ENCODE measurements at regions not wholly inside any gene's neighbourhood (a gene's known extent, or its start where the extent isn't known, plus 50 kb on each side); places are given as distances from the start of the nearest gene placed in this dataset.

- Histone ChIP-seq H3K9me2 (ENCODE audit: insufficient read depth) (no peaks in the 10 kb centered on the region; the same call in 1 of the 2 replicates), H3K27ac (ENCODE audit: low read depth, low read length) (no peak overlapping the region), H3K36me3 (ENCODE audit: control insufficient read depth in 1 of 2, insufficient read depth in 2 of 2, low read length in 2 of 2) (no peaks in the 10 kb centered on the region), H3K27me3 (ENCODE audit: insufficient read depth, low read length) (no peaks in the 10 kb centered on the region), H3K4me1 (ENCODE audit: control insufficient read depth in 1 of 2, insufficient read depth in 2 of 2, low read length in 2 of 2) (peaks cover 0 to 8% of the 10 kb centered on the region in 2 experiments; a peak in 2 of 4 replicates), H3K4me2 (ENCODE audit: low read length) (no peak overlapping the region), H4K20me1 (ENCODE audit: insufficient read depth) (no peaks in the 10 kb centered on the region), H3K4me3 (replicated peaks in 1 of 2; ENCODE audit: low read depth in 1 of 2, low read length in 2 of 2) (no peak overlapping the region), H3K9me3 (ENCODE audit: control insufficient read depth in 1 of 2, insufficient read depth in 1 of 2, low read depth in 1 of 2, low read length in 2 of 2) (no peaks in the 10 kb centered on the region), H3K79me2 (ENCODE audit: insufficient read depth, low read length) (no peaks in the 10 kb centered on the region), H3K9ac (ENCODE audit: low read length) (no peak overlapping the region), H2AFZ (ENCODE audit: low read depth, low read length, poor library complexity, severe bottlenecking) (no peak overlapping the region)
- POLR2A ChIA-PET: interaction anchor here (0.6 kb wide), 1 partner anchor 11 kb away, joined by 3 read pairs; no protein-coding TSS in a partner anchor
- intact Hi-C loops (cut with micrococcal nuclease): no loop called here
- CTCF ChIA-PET: no interaction called here
- RAD21 ChIA-PET (ENCODE audit: low non-redundant PET in 1 of 2, low total read pairs in 2 of 2, uncharacterized antibody in 2 of 2, unreplicated experiment in 2 of 2): no interaction called here
- BruUV-seq (replicated peaks): no TSS peak
- TF ChIP-seq SRF (IDR thresholded peaks at IDR 0.05; ENCODE audit: low read depth) (no peak), ELF1 (IDR thresholded peaks at IDR 0.05; ENCODE audit: borderline replicate concordance, low read depth) (no peak), ZNF274 (IDR thresholded peaks at IDR 0.05; ENCODE audit: low read depth, low read length) (no peak), POLR2A (IDR thresholded peaks at IDR 0.05; ENCODE audit: borderline replicate concordance, extremely low read depth, insufficient read depth, insufficient read length) (no peak), REST (IDR thresholded peaks at IDR 0.05; ENCODE audit: low read depth) (no peak), CBX3 (IDR thresholded peaks at IDR 0.05; ENCODE audit: low read depth) (no peak), EGR1 (IDR thresholded peaks at IDR 0.05; ENCODE audit: low read depth) (no peak)
- TF ChIP-seq, protein P1, sequence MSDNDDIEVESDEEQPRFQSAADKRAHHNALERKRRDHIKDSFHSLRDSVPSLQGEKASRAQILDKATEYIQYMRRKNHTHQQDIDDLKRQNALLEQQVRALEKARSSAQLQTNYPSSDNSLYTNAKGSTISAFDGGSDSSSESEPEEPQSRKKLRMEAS (IDR thresholded peaks at IDR 0.05): no peak
- TF ChIP-seq, protein P2, sequence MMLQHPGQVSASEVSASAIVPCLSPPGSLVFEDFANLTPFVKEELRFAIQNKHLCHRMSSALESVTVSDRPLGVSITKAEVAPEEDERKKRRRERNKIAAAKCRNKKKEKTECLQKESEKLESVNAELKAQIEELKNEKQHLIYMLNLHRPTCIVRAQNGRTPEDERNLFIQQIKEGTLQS (IDR thresholded peaks at IDR 0.05): no peak
- TF ChIP-seq, protein P3, sequence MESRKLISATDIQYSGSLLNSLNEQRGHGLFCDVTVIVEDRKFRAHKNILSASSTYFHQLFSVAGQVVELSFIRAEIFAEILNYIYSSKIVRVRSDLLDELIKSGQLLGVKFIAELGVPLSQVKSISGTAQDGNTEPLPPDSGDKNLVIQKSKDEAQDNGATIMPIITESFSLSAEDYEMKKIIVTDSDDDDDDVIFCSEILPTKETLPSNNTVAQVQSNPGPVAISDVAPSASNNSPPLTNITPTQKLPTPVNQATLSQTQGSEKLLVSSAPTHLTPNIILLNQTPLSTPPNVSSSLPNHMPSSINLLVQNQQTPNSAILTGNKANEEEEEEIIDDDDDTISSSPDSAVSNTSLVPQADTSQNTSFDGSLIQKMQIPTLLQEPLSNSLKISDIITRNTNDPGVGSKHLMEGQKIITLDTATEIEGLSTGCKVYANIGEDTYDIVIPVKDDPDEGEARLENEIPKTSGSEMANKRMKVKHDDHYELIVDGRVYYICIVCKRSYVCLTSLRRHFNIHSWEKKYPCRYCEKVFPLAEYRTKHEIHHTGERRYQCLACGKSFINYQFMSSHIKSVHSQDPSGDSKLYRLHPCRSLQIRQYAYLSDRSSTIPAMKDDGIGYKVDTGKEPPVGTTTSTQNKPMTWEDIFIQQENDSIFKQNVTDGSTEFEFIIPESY (IDR thresholded peaks at IDR 0.05; ENCODE audit: extremely low read depth, insufficient replicate concordance, low read length): no peak
- DNase-seq (ENCODE audit: low read depth, low spot score): no peak
- ATAC-seq: no peak
Measured at GRCh38 chr5:96031180-96031579, 69.5 kb upstream of the ELL2 start.

Measured in HCT116 (cell line).